ENCODE measurements at regions not wholly inside any gene's neighbourhood (a gene's known extent, or its start where the extent isn't known, plus 50 kb on each side); places are given as distances from the start of the nearest gene placed in this dataset.

DNA sequence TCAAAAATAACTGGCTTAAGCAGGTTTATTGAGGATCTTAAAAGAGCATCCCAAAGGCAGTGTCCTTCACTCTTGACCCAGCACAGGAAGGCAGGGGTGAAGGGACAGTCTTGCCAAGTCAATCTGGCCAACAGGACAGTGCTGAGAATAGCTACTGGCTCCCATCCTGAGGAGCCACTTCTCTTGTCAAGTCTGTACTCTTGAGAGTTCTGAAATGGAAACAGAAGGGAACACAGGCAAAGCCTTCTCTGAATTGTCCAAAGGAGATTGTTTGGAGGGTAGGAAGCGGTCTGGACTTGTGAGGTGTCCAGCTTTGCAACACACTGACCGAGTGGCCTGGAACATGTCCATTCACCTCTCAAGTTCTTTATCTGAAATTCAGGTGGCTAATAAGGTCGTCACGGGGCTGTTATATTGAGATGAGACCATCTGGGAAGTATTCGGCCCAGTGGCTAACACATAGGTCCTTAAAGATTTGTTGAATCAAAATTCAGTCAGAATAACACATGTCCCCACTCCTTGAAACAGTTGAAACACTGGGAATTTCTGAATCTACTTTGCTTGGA is 99.5 kb upstream of the FHL2 start:
- Histone ChIP-seq H3K4me3 (no peak overlapping the region), H3K4me1 (ENCODE audit: control insufficient read depth in 1 of 2, low read depth in 2 of 2) (peaks cover 0 to 8% of the 10 kb centered on the region in 2 donors), H3K36me3 (no peaks in the 10 kb centered on the region), H3K27me3 (replicated peaks; ENCODE audit: insufficient read depth) (no peaks in the 10 kb centered on the region), H3K27ac (no peak overlapping the region), H3K9me3 (no peaks in the 10 kb centered on the region)
- TF ChIP-seq CTCF (IDR thresholded peaks at IDR 0.05): no peak
- ATAC-seq (ENCODE audit: insufficient number of reproducible peaks, low FRiP score, low read depth): no peak
- no peak for DNase-seq (ENCODE audit: low spot score)

DNA sequence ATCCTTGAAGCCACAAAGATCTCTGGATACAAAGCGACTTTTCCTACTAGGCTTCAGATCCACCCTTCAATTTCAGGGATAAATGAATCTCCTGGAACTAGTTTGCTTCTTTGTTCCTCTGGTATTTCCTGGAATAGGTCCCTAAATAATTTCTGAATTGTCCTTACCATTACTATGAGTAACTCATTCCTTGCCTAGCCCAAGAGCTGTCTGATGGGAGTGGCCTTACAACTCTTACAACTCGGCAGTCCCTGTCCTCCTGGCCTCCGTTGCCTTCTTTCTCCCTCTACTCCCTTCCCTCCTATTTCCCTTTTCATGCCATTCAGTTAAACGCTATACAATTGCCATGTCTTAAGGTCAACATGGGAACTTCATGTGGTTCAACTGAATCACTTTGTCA is 98.2 kb upstream of the FHL2 start:
- H3K4me1 ChIP-seq (ENCODE audit: control insufficient read depth in 1 of 2, low read depth in 2 of 2): peaks cover 0 to 8% of the 10 kb centered on the region in 2 donors
- DNase-seq (ENCODE audit: low spot score): no peak
- no peaks in the 10 kb centered on the region for H3K36me3 ChIP-seq
- H3K27ac ChIP-seq: no peak overlapping the region
- no peak for ATAC-seq (ENCODE audit: insufficient number of reproducible peaks, low FRiP score, low read depth)
- no peak overlapping the region for H3K4me3 ChIP-seq
- no peak for TF ChIP-seq CTCF (IDR thresholded peaks at IDR 0.05)
- H3K9me3 ChIP-seq: peaks cover 10% of the 10 kb centered on the region
- no peaks in the 10 kb centered on the region for H3K27me3 ChIP-seq (replicated peaks; ENCODE audit: insufficient read depth)

DNA sequence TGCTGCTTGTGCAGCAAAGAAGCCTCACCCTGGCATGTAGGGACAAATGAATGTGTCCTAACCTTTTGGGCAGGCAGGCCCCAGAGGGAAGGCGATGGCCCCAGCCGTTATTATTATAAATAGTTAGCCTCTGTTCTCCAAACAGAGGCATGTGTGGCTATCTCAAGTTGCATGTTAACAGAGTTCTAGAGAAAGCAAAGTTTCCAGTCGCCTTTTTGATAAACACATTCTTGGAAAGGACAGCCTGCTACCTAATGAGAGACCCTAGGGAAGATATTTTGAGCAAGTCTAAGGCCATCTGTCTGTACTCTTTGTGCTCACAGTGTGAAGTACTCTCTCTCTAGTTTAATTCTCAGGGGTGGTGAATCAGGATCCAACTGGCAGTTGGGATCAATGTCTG is 97.4 kb upstream of the FHL2 start:
- no peaks in the 10 kb centered on the region for H3K27me3 ChIP-seq (replicated peaks; ENCODE audit: insufficient read depth)
- H3K36me3 ChIP-seq: no peaks in the 10 kb centered on the region
- no peak for ATAC-seq (ENCODE audit: insufficient number of reproducible peaks, low FRiP score, low read depth)
- H3K9me3 ChIP-seq: peaks cover 10% of the 10 kb centered on the region
- no peak overlapping the region for H3K27ac ChIP-seq
- H3K4me3 ChIP-seq: no peak overlapping the region
- H3K4me1 ChIP-seq (ENCODE audit: control insufficient read depth in 1 of 2, low read depth in 2 of 2): peaks cover 0 to 8% of the 10 kb centered on the region in 2 donors
- TF ChIP-seq CTCF (IDR thresholded peaks at IDR 0.05): no peak
- DNase-seq (ENCODE audit: low spot score): no peak

- no peak for TF ChIP-seq CTCF (IDR thresholded peaks at IDR 0.05)
- Histone ChIP-seq H3K36me3 (no peaks in the 10 kb centered on the region), H3K27me3 (replicated peaks; ENCODE audit: insufficient read depth) (no peaks in the 10 kb centered on the region), H3K4me3 (no peak overlapping the region), H3K9me3 (peaks cover 10% of the 10 kb centered on the region), H3K27ac (no peak overlapping the region), H3K4me1 (ENCODE audit: control insufficient read depth in 1 of 2, low read depth in 2 of 2) (peaks cover 0 to 8% of the 10 kb centered on the region in 2 donors)
- DNase-seq (ENCODE audit: low spot score): no peak
- no peak for ATAC-seq (ENCODE audit: insufficient number of reproducible peaks, low FRiP score, low read depth)
Observed at GRCh38 chr2:105494683-105495425, 96.0 kb upstream of the FHL2 start.

DNA sequence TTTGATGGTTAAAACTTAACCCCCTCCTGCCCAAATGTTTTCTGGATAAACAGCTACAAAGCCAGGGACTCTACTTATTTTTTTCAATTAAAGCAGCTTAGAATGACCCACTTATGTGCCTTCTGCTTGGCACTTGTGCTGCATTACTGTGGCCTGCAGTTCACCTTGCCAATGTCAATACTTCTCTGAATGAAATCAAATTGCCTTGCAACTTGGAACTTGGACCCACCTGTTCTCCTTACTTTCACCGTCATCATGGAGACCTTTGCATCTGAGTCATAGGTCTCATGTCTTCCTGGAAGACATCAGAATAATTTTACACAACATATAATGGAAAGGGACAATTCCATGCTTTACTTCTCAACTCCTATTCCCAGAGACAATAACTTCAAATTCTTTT is 92.1 kb upstream of the FHL2 start:
- Histone ChIP-seq H3K4me3 (no peak overlapping the region), H3K36me3 (no peaks in the 10 kb centered on the region), H3K9me3 (peaks cover 10% of the 10 kb centered on the region), H3K4me1 (ENCODE audit: control insufficient read depth in 1 of 2, low read depth in 2 of 2) (peaks cover 0 to under 1% of the 10 kb centered on the region in 2 donors), H3K27me3 (replicated peaks; ENCODE audit: insufficient read depth) (no peaks in the 10 kb centered on the region), H3K27ac (no peak overlapping the region)
- no peak for DNase-seq (ENCODE audit: low spot score)
- no peak for ATAC-seq (ENCODE audit: insufficient number of reproducible peaks, low FRiP score, low read depth)
- TF ChIP-seq CTCF (IDR thresholded peaks at IDR 0.05): no peak
